GM18951 (cell line): ENCODE measurements at regions not wholly inside any gene's neighbourhood (a gene's known extent, or its start where the extent isn't known, plus 50 kb on each side); places are given as distances from the start of the nearest gene placed in this dataset.

Experiments used
- POLR2A ChIP-seq: IDR thresholded peaks from 4 replicates; pipeline ENCODE4 v1.6.1; 2011; ENCODE audit warnings: mild to moderate bottlenecking; ENCODE audit not compliant: insufficient read length, insufficient read depth; ENCODE audit errors: extremely low read depth
- in situ Hi-C: fragments of 300-500 bp; cut with MboI; formaldehyde crosslinking; loops from one replicate; pipeline ENCODE4 v1.12.0; 2022; ENCODE audit warnings: low sequenced_read_pairs, mixed read lengths, inconsistent platforms; ENCODE audit not compliant: unreplicated experiment

DNA sequence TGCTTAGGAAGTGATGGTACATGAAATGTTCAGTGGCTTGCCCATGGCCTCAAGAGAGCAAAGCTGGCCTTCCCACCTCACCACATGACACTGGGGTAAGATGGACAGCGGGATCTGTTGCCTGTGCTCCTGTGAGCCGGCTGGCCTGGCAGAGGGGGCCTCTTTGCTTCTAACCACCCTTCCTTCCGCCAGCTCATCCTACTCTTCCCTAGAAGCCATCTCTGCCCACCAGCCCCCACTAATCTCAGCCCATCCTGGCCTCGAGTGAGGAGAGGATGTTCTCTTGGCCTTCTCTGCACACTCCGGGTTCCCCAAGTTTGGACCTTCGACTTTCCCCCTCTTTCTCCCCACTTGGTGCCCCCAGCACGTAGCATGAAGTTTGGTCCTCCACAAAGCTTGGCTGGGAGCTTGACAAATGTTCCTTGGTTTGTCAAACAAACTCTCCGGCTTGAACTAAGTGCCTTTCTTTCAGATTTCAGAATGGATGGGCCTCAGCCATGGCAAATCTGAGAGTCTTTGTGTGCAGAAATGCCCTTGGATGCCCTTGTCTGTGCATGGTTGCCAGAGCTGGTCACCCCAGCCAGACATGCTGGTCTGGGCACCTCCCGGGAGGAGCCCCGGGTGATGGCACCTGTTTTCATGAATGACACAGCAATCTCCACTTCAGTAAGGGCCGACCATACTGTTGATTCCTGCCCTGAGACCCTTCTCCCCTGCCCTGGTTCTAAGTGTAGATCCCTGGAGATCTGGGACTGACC, 145.5 kb downstream of the URI1 start:
- in situ Hi-C loops = no loop called here
- TF ChIP-seq POLR2A = no peak

DNA sequence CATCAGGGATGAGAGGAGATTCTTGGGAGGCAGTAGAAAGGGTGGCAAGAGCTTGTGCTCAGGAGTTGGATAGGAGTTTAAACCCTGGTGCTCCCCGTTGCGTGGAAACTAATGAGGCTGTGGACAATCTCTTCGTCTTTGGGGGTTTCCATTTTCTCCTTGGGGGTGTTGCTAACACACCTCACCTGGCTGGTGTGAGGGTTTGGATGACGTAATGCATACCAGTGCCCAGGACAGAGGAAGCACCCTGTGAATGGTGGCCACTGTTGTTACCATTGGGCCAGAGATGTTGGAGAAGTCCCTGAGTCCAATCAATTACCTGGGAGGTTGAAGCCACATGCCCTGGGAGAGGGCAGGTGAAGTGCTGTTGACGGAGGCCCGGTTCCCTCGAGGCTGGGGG, 146.5 kb downstream of the URI1 start:
- in situ Hi-C loops = no loop called here
- no peak for TF ChIP-seq POLR2A

GRCh38 chr19:30089086-30089665, 147.1 kb downstream of the URI1 start:
- in situ Hi-C loops = no loop called here
- TF ChIP-seq POLR2A = no peak

- in situ Hi-C loops = no loop called here
- no peak for TF ChIP-seq POLR2A
Measured at GRCh38 chr19:30090476-30090875, 148.4 kb downstream of the URI1 start.

DNA sequence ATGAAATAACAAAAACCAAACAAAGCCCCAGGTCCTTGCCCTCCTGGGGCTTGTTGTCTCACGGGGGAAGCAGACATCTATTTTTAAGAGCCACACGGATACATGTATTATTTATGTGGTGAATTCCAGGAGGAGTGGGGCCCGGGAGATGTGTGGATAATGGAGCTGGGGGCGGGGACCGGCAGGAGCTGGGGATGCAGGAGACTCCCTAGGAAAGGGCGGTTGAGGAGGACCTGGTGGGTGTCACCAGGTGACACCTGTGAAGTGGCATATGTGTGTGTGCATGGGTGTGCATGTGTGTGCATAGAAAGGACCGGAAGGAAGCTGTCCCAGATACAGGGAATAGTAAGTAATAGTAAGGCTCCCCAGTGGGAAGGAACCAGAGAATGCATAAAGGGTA, 148.9 kb downstream of the URI1 start:
- TF ChIP-seq POLR2A = no peak
- in situ Hi-C loops = no loop called here

DNA sequence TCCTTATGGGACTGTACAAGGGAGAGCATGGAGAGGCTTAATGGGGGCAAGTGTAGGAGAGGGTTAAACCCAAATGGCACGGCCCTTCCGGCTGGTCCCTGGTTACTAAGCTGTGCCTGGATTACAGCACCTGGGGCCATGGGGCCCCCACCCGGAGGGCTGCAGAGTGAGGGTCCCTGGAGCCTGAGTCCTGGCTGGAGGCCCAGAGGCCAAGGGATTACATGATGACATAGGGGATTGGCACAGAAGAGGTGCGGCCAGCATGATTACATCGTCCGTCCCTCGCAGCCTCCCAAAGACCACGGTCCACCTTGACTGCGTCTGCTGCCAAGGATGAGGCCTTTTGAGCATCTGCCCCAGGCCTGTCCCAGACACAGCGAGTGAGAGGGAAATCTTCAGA, 149.4 kb downstream of the URI1 start:
- in situ Hi-C loops = no loop called here
- no peak for TF ChIP-seq POLR2A

DNA sequence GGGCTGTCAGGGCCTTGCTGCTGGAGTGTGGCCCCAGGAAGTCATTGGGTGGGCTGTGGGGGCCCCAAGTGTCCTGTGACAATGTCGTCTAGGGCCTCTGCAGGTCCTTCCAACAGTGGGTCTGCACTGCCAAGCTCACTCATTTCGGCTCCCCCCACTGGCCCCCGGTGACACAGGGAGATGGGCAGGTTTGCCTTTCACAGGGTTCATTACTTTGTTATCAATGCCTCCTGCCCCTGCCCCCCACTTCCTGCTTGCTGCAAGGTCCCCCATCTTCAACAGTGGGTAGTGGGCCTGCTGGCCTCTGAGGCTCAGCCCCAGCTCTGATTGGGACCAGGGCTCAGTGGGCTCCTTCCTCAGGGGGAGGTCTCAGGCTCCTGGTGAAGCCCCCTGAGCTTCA, 149.8 kb downstream of the URI1 start:
- in situ Hi-C loops = no loop called here
- no peak for TF ChIP-seq POLR2A

DNA sequence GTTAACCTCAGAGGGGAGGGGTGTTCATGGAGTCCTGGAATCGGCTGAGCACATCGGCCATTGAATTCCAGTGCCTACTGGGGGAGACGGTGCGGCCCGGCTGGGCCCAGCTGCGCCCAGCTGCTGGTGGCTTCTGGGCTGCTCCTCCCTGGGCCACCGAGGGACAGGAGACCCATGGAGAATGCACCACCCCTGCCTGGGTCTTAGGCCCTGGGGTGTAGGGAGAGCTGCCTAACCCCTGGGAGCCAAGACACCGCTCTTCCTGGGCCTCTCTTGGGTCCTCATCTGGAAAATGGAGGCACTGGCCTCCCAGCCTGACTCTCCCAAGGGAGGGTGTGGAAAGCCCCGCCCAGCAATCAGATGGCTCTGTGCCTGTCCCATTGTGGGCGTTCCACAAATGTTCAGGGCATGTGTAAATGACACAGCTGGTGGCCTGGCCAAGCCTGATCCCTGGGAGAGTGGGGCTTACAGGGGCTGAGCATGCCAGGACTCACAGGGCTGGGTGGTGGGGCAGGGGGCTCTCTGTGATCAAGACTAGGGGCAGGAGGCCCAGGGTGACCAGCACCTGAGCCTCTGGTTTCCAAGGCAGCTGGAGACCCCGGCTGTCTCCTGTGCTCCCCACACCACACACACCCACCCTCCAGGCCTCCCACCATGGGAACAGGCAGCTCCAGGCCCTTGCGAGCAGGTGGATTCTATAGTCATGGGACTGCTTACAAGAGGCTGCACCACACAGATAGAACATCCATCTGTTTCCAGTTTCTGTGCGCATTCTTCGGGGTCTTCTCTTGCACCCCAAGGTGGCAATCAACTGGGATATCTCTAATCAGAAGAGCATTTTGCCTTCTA, 150.9 kb downstream of the URI1 start:
- in situ Hi-C loops = no loop called here
- no peak for TF ChIP-seq POLR2A

GRCh38 chr19:30093966-30094755, 152.1 kb downstream of the URI1 start:
- in situ Hi-C loops = no loop called here
- TF ChIP-seq POLR2A = no peak

GRCh38 chr19:30094756-30095140, 152.7 kb downstream of the URI1 start:
- in situ Hi-C loops = no loop called here
- no peak for TF ChIP-seq POLR2A

GRCh38 chr19:30095171-30095570, 153.1 kb downstream of the URI1 start:
- no peak for TF ChIP-seq POLR2A
- in situ Hi-C loops = no loop called here

DNA sequence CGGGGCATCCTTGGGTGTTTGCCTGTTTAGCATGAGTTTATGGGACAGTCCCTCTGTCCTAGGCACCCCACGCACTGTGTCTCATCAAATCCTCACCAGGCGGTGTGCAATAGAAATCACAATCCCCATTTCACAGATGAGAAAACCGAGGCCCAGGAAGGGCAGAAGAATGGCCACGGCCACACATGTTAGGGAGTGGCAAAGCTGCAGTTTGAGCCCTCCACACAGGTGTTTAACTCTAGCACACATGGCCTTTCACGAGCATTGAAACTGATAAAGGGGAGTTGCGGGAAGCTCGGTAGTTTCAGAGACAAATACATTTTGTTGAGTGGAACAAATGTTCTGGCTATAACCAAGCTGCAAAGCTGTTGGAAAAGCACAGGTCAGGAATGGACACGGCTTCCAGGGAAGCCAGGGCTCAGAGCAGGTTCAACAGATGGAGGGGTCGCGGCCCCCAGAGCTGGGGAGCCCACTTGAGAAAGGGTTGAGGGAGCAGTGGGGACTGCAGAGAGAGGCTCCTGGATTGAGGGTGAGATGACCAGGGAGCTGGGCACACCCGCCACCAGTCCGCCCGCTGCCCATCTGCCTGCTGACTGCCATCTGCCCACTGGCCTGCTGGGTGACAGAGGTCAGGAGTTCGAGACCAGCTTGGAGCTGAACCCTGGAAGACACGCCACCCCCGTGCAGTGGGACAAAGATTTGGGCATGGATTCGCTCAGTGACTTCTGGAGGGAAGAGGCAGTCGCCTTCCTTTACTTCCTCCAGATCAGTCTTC, 154.7 kb downstream of the URI1 start:
- no peak for TF ChIP-seq POLR2A
- in situ Hi-C loops = no loop called here
